GM19035 (cell line): ENCODE measurements at regions not wholly inside any gene's neighbourhood (a gene's known extent, or its start where the extent isn't known, plus 50 kb on each side); places are given as distances from the start of the nearest gene placed in this dataset.
"Not testable (repeated sequence)": the region's sequence is repeated elsewhere in the genome, so short reads cannot be mapped to it uniquely, and the experiment has no call there.

Experiments used
- ATAC-seq: cut with Tn5 transposase; IDR thresholded peaks from one replicate; pipeline ENCODE4 v1.9.1; 2021; ENCODE audit not compliant: unreplicated experiment

DNA sequence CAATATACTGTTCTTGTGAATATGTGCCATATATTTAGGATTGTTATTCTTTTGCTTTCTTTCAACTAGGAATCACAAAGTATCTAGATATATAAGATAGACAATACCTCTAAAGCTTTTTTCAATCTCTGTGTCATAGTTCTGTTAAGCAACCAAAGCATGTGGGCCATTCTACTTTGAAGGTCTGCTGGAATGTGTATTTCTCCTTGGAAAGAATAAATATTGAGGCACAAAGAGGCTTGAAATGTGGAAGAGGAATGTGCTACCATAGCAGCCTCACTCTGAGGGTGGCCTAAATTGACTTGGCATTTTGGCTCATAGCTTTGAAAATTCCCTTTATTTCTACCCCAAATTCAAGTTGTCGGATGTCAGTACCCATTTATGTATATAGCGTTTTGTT, 488.5 kb upstream of the MAN1A1 start:
- ATAC-seq, result no peak

DNA sequence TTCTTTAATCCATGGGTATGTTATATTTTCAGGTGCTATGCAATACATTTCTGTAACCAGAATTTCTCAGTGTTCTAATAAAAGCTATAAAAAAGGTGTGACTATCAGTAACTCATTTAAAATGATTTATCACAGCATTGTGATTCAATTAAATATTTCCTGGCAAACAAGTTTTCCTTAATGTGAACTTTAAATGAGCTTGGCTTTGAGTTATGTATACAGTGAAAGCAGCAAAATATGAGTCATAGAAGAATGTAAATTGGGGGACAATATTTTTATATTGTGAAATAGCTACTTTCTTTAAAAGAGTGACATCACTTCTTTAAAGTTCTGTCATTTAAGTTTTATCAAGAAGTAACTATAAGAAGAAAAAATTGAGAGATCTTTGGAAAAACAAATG, 484.9 kb upstream of the MAN1A1 start:
- ATAC-seq, result no peak

DNA sequence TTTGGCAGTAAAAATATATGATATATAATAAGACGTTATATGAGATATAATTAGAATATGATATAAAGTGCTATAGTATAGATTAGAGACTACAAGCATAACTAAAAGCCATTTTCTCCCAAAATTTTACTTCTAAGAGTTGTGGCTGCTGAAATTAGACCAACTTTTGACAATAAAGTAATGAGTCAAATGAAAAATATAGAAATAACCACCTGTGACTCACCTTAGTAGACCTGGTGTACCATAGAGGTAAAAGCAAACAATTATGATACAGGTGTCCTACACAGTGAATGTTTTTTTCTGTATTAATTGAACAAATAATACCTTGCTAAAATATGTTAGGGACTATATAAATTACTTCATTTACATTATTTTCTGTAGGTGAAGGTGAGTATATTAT, 482.9 kb upstream of the MAN1A1 start:
- ATAC-seq, result no peak

DNA sequence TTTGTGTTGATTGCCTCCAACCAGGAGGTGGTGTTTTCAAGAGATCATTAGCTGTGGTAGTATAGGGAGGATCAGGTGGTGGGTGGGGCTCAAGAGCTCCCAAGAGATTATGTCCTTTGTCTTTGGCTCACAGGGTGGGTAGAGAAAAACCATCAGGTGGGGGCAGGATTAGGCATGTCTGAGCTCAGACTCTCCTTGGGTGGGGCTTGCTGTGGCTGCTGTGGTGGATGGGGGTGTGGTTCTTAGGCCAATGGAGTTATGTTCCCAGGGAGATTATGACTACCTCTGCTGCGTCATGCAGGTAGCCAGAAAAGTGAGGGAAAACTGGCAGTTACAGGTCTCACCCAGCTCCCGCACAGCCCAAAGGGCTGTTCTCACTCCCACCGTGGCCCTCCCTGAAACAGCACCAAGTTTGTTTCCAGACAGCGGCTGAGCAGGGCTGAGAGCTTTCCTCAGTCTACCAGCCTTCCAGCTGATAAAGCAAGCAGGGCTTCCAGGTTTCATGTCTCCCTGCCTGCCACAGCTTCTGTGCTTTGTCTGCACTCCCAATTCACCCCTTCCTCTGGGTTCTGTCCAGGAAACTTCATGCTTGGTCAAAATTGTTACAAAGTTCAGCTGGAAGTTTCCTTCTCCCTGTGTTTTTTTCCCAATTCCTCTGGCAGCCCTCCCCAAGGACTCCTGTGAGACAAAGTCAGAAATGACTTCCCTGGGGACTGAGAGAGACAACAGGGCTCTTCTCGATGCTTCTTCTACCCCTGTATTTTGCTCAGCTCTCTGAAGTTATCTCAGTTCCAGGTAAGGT, 481.1 kb upstream of the MAN1A1 start:
- no peak for ATAC-seq

DNA sequence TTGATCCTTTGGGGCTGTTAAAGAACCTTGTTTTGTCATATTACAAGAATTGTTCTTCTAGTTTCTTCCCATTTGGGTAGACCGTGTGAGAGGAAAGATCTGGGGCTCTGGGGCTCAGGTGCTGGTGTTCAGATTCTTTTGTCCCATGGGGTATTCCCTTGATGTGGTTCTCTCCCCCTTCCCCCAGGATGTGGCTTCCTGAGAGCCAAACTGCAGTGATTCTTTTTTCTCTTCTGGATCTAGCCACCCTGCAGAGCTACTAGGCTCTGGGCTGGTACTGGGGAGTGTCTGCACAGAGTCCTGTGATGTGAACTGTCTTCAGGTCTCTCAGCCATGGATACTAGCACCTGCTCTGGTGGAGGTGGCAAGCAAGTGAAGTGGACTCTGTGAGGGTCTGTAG, 480.5 kb upstream of the MAN1A1 start:
- ATAC-seq, result no peak

DNA sequence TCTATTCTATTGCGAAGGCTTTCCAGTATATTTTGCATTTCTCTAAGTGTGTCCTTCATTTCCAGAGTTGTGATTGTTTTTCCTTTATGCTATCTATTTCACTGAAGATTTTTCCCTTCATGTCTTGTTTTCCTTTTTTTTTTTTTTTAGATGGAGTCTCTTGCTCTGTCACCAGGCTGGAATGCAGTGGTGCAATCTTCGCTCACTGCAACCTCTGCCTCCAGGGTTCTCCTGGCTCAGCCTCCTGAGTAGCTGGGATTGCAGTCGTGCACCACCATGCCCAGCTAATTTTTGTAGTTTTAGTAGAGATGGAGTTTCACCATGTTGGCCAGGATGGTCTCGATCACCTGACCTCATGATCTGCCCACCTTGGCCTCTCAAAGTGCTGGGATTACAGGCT, 479.9 kb upstream of the MAN1A1 start:
- ATAC-seq, result not testable (repeated sequence)

DNA sequence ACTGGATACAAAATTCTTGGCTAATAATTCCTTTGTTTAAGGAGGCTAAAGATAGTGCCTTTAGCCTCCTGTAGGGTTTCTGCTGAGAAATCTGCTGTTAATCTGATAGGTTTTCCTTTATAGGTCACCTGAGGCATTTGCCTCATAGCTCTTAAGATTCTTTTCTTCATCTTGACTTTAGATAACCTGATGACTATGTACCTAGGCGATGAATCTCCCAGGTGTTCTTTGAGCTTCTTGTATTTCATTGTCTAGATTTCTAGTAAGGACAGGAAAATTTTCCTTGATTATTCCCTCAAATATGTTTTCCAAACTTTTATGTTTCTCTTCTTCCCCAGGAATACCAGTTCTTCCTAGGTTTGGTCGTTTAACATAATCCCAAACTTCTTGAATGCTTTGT, 479.4 kb upstream of the MAN1A1 start:
- no peak for ATAC-seq

DNA sequence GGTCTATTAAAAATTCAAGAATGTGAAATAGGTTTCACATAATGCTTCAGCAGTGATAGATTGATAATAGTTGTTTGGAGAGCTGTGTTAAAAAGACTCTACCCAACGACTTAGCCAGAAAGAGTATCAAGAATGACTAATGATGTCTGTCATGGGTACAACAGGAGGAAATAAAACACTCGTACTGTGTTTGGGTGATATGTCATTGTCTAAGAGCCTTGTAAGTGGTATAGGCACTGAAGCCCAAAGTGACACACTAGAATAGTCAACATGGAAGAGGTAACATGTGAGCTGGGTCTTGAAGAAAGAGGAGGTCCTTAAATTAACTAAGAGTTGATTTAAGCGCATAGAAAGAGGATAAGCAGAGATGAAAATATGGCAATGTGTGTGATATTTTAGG, 471.8 kb upstream of the MAN1A1 start:
- ATAC-seq, result no peak

DNA sequence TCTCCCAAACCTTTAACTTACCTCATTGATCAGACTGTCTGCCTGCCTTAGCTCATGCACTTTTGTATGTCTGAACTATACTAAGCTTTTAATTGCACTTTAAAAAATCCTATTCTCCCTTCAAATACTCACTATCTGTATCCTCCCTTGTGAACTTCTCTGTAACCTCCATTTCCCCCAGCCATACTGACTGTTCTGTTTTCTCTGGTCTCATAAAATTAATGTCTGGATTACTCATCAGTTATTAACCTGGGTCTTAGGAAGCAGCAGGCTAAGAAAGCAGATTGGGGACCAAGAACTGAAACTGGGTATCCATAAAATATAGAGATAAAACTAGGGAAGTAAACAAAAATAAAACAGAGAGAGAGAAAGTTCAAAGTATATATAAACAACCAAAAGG, 469.3 kb upstream of the MAN1A1 start:
- no peak for ATAC-seq

DNA sequence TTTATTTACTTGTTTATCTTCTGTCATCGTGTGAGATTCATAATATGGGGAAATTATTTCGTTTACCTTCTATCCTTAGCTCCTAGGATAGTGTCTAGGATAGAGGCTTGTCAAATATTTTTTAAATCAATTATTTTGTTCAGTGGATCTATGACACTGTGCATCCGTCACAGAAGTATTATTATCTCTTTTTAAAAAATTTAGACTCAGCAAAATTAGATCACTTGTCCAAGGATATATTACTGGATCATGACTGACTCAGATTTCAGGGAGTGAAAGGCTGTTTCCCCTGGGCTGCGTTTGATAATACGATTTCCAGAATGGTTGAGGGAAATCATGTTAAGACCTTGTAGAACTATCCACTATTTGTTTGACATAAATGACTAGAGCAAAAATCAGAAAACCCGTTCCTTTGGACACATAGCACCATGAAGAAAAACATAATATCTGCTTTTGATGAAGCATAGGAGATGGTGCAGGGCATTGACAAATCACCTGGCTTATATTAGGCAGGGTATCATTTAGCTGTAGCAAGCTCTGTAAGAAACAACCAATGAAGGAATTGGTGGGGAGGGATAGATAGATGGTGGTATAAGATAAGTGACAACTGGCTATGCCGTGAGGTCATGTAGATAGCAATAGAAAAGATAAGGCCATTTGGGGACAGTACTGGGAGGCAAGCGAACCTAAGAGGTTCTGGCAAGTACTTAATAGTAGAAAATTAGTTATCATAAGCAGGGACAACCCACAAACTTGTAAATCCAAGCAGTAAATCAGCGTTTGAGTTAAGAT, 465.2 kb upstream of the MAN1A1 start:
- ATAC-seq, result no peak

DNA sequence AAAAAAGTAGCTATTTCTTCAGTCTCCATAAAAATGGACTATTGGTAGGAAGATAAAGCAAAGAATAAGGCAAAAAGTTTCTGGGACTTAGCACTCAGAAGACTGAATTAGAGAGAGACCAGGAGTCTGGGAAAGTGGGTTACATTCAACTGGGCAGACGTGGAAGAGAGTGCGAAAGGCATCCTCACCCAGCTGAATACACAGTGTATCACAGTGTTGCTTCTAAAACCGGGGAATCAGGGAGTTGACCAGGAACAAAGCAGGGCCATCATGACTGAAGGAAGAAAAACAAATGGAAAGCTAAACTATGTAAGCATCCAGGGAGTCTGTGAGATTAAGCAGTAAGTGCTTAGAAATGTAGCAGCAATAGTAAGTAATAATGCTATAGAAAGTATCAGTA, 452.9 kb upstream of the MAN1A1 start:
- no peak for ATAC-seq

DNA sequence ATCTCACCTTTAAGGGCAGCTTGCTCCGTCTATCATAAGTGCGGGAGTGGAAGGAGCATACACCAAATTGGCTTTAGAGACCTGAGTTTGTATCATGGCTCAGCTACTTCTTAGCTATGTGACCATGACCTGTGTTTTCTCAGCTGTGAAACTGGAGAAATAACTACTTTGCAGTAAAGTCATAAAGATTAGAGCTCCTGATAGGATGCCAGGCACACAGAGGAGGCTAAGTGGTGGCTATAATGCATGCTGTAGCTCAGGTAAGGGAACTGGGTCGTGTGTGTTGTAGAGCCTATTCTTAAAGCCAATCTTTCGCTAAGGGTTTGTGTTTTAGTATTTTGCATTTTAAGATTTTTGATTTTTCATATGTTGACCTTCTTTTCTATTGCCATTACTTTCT, 451.5 kb upstream of the MAN1A1 start:
- ATAC-seq, result no peak

DNA sequence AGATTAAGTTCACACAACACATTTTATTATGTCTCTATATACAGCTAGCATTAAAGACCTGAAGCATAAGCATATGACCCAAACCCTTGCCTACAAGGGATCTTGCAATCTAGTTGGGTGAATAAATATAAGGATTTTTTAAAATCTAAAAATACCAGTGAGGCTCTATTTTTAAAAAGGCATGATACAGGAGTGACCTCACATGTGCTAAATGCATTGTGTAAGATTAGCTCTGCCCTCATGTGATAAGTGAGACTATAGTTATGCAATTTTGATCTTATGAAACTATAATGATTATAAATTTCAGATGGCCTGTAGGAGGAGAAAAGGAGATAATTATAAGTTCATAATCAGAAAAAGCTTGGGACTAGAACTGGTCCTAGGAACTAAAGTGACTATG, 451.0 kb upstream of the MAN1A1 start:
- no peak for ATAC-seq

DNA sequence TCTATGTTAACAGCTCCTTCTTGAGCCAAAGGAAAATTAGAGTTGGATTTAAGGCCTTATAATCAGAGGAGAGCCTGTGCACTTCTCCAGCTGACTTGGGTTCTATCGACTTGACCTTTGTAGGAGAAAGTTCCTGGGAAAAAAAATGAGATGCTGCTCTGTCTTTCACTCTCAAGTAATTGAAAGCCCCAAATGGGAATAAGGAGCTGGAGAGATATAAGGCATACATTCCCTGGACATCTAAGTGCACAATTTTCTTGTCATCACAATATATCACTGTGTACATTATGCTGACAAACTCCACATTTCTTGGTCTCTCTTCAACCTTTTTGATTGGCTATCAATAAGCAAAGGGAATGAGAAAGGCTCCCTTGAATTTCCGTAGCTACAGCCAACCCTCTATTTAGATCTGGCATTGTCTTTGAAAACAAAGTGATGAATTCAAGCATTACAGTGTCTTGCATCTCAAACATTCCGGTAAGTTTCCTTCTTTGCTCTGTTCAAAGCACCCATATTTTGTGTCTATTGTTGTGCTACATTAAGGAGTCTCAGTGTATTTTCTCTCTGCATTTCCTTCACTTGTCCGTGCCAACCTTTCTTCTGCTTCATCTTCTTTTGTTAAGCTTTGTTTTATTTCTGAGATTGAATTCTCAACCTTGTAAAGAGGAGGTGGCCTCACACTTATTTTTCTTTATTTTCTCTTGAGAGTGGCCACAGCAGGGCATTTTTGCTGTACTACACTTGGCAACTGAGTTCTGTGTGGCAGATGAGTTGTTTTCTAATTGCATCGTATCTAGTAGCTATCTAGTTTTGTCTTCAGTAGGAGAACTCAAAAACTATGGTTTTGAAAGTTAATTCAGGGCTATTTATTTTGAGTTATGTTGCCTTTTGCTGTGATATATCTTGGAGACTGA, 450.3 kb upstream of the MAN1A1 start:
- no peak for ATAC-seq

DNA sequence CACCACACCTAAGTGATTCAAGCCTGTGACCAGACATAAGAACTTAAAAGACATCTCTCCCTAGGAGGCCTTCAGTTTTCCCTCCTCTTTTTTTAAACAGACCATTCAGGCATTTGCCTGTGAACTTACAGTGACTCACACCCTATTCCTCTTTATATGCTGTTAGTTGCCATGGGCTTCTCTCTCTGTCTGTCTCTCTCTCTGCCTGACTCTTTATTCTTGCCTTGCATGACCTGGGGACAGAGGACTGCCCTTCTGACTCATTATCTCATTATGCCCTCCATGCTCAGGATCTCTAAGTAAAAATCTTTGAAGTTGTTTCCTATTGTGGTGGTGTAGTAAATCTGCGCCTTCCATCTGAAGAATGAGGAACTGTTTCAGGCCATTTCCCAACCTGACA, 442.2 kb upstream of the MAN1A1 start:
- no peak for ATAC-seq

DNA sequence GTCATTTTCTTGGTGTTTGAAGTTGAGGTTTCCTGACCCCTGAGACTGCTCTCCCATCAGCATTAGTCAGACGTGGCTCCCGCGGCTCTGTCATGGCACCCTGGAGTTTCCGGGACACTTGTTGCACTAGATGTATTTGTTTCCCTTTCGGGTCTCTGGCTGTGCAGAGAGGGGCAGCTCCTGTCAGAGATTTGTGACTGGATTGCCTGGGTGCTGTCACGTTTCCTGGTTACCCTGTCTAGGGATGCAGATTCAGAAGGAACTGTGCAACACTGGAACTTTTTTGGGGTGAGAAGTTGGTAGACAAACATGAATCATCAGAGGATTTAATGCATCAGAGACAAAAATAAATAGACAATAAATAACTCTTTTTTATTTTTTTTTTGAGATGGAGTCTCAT, 431.8 kb upstream of the MAN1A1 start:
- no peak for ATAC-seq

DNA sequence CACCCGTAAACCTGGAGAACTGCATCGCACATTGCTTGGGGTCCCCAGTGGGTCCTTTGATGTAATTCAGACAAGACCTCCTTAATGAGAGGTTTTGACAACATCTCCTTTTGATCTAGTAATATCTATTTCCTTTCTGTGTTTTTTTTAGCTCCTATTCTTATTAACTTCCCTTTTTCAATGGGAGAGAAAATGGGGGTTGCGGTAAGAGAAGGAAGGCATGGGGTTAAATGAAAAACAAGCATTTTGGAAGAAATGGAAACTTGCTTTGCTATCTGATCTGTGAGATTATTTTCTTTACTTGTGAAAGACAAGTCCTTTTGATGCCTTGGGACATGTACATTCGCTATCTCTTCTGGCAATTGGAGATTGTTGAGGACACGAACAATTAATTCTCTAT, 418.6 kb upstream of the MAN1A1 start:
- ATAC-seq, result no peak

DNA sequence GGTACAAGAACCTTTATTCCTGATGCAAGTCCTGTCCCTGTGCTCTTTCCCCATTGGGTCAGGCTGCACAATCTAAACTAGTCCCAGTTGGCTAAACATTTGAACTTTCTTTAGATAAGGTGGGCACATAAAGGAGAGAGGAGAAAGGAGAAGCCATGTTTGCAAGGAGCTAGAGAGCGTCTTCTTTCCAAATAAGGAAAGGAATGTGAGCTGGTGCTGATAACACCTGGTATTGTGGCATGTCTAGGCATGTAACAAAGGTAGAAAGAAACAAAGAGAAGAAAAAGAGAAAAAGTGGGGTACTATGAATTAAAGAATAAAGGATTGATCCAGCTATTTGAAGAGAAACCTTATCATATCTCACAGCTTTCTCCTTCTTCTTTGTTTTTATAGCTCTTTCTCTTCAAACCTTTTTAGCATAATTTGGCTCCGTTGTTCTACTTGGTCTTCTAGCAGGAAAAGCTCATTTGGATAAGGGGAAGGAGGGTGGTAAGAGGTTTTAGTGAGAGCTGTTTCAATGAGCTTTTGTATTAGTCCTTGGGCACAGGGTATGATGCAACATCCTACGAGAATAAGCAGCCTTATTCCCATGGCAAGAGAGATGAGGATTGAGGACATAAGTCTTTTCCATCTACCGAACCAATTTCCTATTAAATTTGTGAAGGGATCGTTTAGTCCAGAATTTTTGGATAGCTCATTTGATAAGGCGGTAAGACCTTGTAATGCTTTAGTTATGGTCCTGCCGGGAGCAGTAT, 415.5 kb upstream of the MAN1A1 start:
- ATAC-seq, result no peak

DNA sequence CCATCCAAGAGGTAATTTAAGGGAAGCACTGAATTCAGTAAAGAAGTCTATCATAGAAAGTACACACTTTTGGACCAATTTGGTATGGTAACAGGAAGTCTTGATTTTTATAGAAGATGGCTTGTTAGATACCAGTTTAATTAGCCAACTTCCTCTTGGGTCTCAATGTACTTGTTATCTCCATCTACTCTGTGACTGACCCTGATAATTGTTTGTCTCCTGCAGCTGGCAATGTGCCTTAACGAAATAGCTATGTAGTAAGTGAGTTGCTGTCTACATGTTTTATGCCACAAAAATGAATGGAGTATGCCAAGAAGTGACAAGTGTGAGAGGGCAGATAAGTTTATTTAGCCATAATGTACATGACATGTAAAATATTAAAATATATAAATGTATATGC, 410.5 kb upstream of the MAN1A1 start:
- ATAC-seq, result no peak

DNA sequence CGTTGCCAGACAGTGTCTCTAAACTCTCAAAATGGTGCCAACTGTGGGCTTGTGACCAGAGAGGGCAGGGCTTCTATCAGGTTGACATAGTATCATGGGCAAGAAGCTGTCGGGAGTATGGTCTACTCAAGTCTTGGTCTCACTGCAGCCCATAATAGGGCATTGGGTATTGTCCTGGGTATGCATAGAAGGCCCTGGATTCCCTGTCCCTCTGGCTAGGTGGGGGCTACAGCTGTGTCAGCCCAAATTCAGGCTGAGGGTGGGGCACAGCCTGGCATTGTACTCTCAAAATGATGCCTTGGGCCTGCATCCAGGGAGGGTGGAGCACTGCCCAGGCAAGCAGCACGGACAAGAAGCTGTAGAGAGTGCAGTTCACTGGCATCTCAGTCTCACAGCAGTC, 408.8 kb upstream of the MAN1A1 start:
- ATAC-seq, result no peak

DNA sequence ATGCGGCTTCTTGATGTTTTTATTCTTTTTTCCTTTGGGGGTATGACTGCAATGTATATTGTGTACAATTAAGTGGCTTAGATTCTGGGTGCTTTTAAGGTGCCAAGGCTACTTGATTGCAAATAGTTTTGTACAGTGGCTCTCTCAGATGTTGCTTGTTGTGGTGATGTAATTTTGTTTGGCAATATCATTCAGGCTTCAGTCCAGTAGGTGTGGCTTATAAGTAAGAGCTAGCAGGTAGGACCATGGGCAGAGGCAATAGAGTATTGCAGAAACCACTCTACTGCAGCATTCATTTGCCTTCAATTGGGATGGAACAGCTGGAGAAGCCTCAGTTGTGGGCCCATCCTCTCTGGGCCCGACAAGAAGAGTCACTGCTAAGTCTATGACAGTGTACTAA, 407.9 kb upstream of the MAN1A1 start:
- ATAC-seq, result no peak
